ENCODE measurements at regions not wholly inside any gene's neighbourhood (a gene's known extent, or its start where the extent isn't known, plus 50 kb on each side); places are given as distances from the start of the nearest gene placed in this dataset.
"Not testable (repeated sequence)": the region's sequence is repeated elsewhere in the genome, so short reads cannot be mapped to it uniquely, and the experiment has no call there.

- not testable (repeated sequence) for TF ChIP-seq CTCF (conservative IDR thresholded peaks at IDR 0.05; ENCODE audit: low read length); EZH2phosphoT487 (IDR thresholded peaks at IDR 0.05; ENCODE audit: borderline replicate concordance, low read depth, low read length)
Observed at GRCh38 chr21:9791453-9791852, 729.9 kb upstream of the TPTE start.
